Ishikawa (cell line): ENCODE measurements at regions not wholly inside any gene's neighbourhood (a gene's known extent, or its start where the extent isn't known, plus 50 kb on each side); places are given as distances from the start of the nearest gene placed in this dataset.

ENCODE experiments used
- CEBPB ChIP-seq: IDR thresholded peaks from 2 replicates; pipeline ENCODE4 v1.6.1; 2012
- CREB1 ChIP-seq: IDR thresholded peaks from 2 replicates; pipeline ENCODE4 v1.6.1; 2012; ENCODE audit warnings: low read depth
- EP300 ChIP-seq: IDR thresholded peaks from 2 replicates; pipeline ENCODE4 v1.6.1; 2012; ENCODE audit warnings: borderline replicate concordance
- FOXM1 ChIP-seq: IDR thresholded peaks from 2 replicates; pipeline ENCODE4 v1.6.1; 2012; ENCODE audit warnings: low read depth, borderline replicate concordance
- NFIC ChIP-seq: IDR thresholded peaks from 2 replicates; pipeline ENCODE4 v1.6.1; 2012
- RAD21 ChIP-seq: IDR thresholded peaks from 2 replicates; pipeline ENCODE4 v1.6.1; 2012; ENCODE audit warnings: low read depth
- TAF1 ChIP-seq: IDR thresholded peaks from 2 replicates; pipeline ENCODE4 v1.6.1; 2012; ENCODE audit warnings: low read depth, mild to moderate bottlenecking
- TCF12 ChIP-seq: IDR thresholded peaks from 2 replicates; pipeline ENCODE4 v1.6.1; 2012; ENCODE audit warnings: low read depth
- YY1 ChIP-seq: IDR thresholded peaks from 2 replicates; pipeline ENCODE4 v1.6.1; 2012; ENCODE audit warnings: low read depth
- TF ChIP-seq, protein P1 (sequence below): IDR thresholded peaks from 2 replicates; pipeline ENCODE4 v1.6.1; 2012
- TF ChIP-seq, protein P2 (sequence below): IDR thresholded peaks from 2 replicates; pipeline ENCODE4 v1.6.1; 2012; ENCODE audit warnings: low read depth, mild to moderate bottlenecking
- TF ChIP-seq, protein P3 (sequence below): IDR thresholded peaks from 2 replicates; pipeline ENCODE4 v1.6.1; 2012

DNA sequence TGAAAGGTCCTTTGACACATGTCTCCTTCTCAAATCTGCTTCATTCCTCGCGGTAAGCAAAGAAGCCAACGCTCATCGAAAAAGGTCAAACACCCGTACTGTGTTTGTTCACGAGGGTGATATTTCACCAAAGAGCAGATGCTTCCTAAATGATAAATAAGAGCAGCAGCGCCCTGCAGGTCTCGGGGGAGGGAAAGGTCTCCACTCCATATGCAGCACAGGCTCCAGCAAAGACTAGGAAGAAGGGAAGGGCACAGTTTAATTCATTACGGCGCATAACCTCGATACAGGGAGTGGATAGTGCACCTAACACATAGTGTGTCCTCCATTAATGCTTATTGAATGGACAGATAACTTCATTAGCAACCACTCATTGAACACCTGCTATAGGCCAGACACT lies 593.3 kb downstream of the CDK5RAP2 start:
- TF ChIP-seq, protein P1, sequence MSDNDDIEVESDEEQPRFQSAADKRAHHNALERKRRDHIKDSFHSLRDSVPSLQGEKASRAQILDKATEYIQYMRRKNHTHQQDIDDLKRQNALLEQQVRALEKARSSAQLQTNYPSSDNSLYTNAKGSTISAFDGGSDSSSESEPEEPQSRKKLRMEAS = no peak
- no peak for TF ChIP-seq TAF1
- TF ChIP-seq YY1 = no peak
- TF ChIP-seq EP300 = no peak
- no peak for TF ChIP-seq FOXM1
- no peak for TF ChIP-seq CEBPB
- TF ChIP-seq RAD21 = no peak
- no peak for TF ChIP-seq CREB1
- TF ChIP-seq, protein P2, sequence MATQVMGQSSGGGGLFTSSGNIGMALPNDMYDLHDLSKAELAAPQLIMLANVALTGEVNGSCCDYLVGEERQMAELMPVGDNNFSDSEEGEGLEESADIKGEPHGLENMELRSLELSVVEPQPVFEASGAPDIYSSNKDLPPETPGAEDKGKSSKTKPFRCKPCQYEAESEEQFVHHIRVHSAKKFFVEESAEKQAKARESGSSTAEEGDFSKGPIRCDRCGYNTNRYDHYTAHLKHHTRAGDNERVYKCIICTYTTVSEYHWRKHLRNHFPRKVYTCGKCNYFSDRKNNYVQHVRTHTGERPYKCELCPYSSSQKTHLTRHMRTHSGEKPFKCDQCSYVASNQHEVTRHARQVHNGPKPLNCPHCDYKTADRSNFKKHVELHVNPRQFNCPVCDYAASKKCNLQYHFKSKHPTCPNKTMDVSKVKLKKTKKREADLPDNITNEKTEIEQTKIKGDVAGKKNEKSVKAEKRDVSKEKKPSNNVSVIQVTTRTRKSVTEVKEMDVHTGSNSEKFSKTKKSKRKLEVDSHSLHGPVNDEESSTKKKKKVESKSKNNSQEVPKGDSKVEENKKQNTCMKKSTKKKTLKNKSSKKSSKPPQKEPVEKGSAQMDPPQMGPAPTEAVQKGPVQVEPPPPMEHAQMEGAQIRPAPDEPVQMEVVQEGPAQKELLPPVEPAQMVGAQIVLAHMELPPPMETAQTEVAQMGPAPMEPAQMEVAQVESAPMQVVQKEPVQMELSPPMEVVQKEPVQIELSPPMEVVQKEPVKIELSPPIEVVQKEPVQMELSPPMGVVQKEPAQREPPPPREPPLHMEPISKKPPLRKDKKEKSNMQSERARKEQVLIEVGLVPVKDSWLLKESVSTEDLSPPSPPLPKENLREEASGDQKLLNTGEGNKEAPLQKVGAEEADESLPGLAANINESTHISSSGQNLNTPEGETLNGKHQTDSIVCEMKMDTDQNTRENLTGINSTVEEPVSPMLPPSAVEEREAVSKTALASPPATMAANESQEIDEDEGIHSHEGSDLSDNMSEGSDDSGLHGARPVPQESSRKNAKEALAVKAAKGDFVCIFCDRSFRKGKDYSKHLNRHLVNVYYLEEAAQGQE = no peak
- no peak for TF ChIP-seq NFIC
- TF ChIP-seq, protein P3, sequence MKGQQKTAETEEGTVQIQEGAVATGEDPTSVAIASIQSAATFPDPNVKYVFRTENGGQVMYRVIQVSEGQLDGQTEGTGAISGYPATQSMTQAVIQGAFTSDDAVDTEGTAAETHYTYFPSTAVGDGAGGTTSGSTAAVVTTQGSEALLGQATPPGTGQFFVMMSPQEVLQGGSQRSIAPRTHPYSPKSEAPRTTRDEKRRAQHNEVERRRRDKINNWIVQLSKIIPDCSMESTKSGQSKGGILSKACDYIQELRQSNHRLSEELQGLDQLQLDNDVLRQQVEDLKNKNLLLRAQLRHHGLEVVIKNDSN = no peak
- TF ChIP-seq TCF12 = no peak
